ENCODE measurements at regions not wholly inside any gene's neighbourhood (a gene's known extent, or its start where the extent isn't known, plus 50 kb on each side); places are given as distances from the start of the nearest gene placed in this dataset.

DNA sequence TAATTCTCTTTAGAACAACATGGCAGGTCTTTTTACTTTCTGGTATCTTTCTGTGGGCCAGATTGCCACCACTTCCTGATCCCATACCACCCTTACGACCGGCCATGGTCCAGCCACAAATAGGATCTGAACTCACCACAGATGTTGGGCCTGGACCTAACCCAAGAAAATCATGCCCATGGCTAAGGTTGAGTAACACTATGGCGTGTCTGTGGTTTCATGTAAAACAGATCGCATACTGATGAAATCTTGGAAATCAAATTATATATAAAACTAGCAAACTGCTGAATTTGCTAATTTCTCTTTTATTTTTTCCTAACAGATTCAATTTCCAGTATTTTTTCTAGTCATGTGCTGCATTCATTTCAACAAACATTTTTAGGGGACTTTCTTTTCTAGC lies 77.2 kb downstream of the CH25H start:
- Mint-ChIP-seq H3K4me3 (no peak overlapping the region), H3K36me3 (ENCODE audit: low read depth) (no peaks in the 10 kb centered on the region), H3K27ac (no peak overlapping the region), H3K27me3 (ENCODE audit: insufficient read depth) (peaks cover 2% of the 10 kb centered on the region), H3K4me1 (no peaks in the 10 kb centered on the region), H3K9me3 (peaks cover 2% of the 10 kb centered on the region)
- WGBS, 2 experiments (ENCODE audit: insufficient coverage in 1 of 2, insufficient read length in 1 of 2), result 89 to 94% methylated on average over 4 of the region's 4 CpGs
- Histone ChIP-seq H3K4me1 (ENCODE audit: control insufficient read depth, insufficient read depth, low read length) (no peaks in the 10 kb centered on the region), H3K27me3 (ENCODE audit: control insufficient read depth, insufficient read depth, low read length, poor library complexity, severe bottlenecking) (no peaks in the 10 kb centered on the region), H3K9ac (ENCODE audit: extremely low read depth, low read length, poor library complexity, severe bottlenecking) (no peak overlapping the region), H3K9me3 (ENCODE audit: control insufficient read depth, low read length) (no peaks in the 10 kb centered on the region), H3K27ac (ENCODE audit: low read depth, low read length) (no peak overlapping the region), H3K36me3 (ENCODE audit: control insufficient read depth, insufficient read depth, low read length) (no peaks in the 10 kb centered on the region), H3K4me3 (ENCODE audit: low read length) (no peak overlapping the region)
- TF ChIP-seq, protein P1, sequence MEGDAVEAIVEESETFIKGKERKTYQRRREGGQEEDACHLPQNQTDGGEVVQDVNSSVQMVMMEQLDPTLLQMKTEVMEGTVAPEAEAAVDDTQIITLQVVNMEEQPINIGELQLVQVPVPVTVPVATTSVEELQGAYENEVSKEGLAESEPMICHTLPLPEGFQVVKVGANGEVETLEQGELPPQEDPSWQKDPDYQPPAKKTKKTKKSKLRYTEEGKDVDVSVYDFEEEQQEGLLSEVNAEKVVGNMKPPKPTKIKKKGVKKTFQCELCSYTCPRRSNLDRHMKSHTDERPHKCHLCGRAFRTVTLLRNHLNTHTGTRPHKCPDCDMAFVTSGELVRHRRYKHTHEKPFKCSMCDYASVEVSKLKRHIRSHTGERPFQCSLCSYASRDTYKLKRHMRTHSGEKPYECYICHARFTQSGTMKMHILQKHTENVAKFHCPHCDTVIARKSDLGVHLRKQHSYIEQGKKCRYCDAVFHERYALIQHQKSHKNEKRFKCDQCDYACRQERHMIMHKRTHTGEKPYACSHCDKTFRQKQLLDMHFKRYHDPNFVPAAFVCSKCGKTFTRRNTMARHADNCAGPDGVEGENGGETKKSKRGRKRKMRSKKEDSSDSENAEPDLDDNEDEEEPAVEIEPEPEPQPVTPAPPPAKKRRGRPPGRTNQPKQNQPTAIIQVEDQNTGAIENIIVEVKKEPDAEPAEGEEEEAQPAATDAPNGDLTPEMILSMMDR (conservative IDR thresholded peaks at IDR 0.05), result no peak
- DNase-seq, result no peak

GRCh38 chr10:89122433-89123051 lies 84.6 kb downstream of the CH25H start:
- no peaks in the 10 kb centered on the region for H3K4me1 ChIP-seq (ENCODE audit: control insufficient read depth, insufficient read depth, low read length)
- Mint-ChIP-seq H3K27me3 (ENCODE audit: insufficient read depth) (peaks cover 2% of the 10 kb centered on the region), H3K4me1 (peaks cover 2% of the 10 kb centered on the region), H3K4me3 (no peak overlapping the region), H3K27ac (no peak overlapping the region), H3K9me3 (no peaks in the 10 kb centered on the region), H3K36me3 (ENCODE audit: low read depth) (no peaks in the 10 kb centered on the region)
- no peak for DNase-seq
- no peak overlapping the region for H3K4me3 ChIP-seq (ENCODE audit: low read length)
- H3K9me3 ChIP-seq (ENCODE audit: control insufficient read depth, low read length), result no peaks in the 10 kb centered on the region
- no peaks in the 10 kb centered on the region for H3K36me3 ChIP-seq (ENCODE audit: control insufficient read depth, insufficient read depth, low read length)
- TF ChIP-seq, protein P1 (conservative IDR thresholded peaks at IDR 0.05), result no peak
- no peaks in the 10 kb centered on the region for H3K27me3 ChIP-seq (ENCODE audit: control insufficient read depth, insufficient read depth, low read length, poor library complexity, severe bottlenecking)
- no peak overlapping the region for H3K9ac ChIP-seq (ENCODE audit: extremely low read depth, low read length, poor library complexity, severe bottlenecking)
- no peak overlapping the region for H3K27ac ChIP-seq (ENCODE audit: low read depth, low read length)
- 92 to 100% methylated on average over 2 to 4 of the region's 4 CpGs for WGBS, 2 experiments (ENCODE audit: insufficient coverage in 1 of 2, insufficient read length in 1 of 2)

DNA sequence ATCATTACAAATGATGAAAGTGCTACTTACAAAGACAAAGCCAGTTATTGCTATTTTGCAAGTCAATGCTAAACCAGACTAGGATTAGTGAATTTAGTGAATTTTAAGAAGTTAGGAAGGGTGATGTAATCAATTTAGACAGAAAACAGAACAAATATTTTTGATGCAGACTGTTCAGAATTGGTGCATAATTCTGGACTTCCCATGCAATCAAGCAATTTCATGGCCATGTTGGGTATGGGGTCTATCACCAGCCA lies 85.4 kb downstream of the CH25H start:
- H3K27me3 ChIP-seq (ENCODE audit: control insufficient read depth, insufficient read depth, low read length, poor library complexity, severe bottlenecking), result no peaks in the 10 kb centered on the region
- no peak overlapping the region for H3K9ac ChIP-seq (ENCODE audit: extremely low read depth, low read length, poor library complexity, severe bottlenecking)
- no peak for DNase-seq
- H3K4me1 ChIP-seq (ENCODE audit: control insufficient read depth, insufficient read depth, low read length), result no peaks in the 10 kb centered on the region
- H3K27me3 Mint-ChIP-seq (ENCODE audit: insufficient read depth), result peaks cover 2% of the 10 kb centered on the region
- H3K36me3 ChIP-seq (ENCODE audit: control insufficient read depth, insufficient read depth, low read length), result no peaks in the 10 kb centered on the region
- no peaks in the 10 kb centered on the region for H3K9me3 Mint-ChIP-seq
- H3K9me3 ChIP-seq (ENCODE audit: control insufficient read depth, low read length), result no peaks in the 10 kb centered on the region
- TF ChIP-seq, protein P1 (conservative IDR thresholded peaks at IDR 0.05), result no peak
- no peak overlapping the region for H3K4me3 Mint-ChIP-seq
- H3K27ac Mint-ChIP-seq, result no peak overlapping the region
- no peaks in the 10 kb centered on the region for H3K36me3 Mint-ChIP-seq (ENCODE audit: low read depth)
- H3K4me3 ChIP-seq (ENCODE audit: low read length), result no peak overlapping the region
- peaks cover 2% of the 10 kb centered on the region for H3K4me1 Mint-ChIP-seq
- no peak overlapping the region for H3K27ac ChIP-seq (ENCODE audit: low read depth, low read length)

Data from endodermal cell (in vitro differentiated cells).